Calu3 (cell line): ENCODE measurements at regions not wholly inside any gene's neighbourhood (a gene's known extent, or its start where the extent isn't known, plus 50 kb on each side); places are given as distances from the start of the nearest gene placed in this dataset.

ENCODE experiments used
- BruUV-seq: library from RNA; stranded (reverse); fragments of 400-500 nt; replicated peaks from 2 replicates; lab custom pipeline; 2021; lab: Mats Ljungman, UMichigan
- CTCF ChIA-PET: fragments of 300-600 bp; sonication (Branson Sonifier 250); formaldehyde crosslinking; loops from one replicate; lab custom pipeline; 2022; ENCODE audit warnings: antibody characterized with exemption; lab: Charles Lee
- DNase-seq: peaks from one replicate; pipeline ENCODE4 v3.0.0; 2022
- H3K27ac Mint-ChIP-seq: one replicate; pipeline ENCODE4 v1.8.0; 2022; ENCODE audit warnings: mixed read lengths; ENCODE audit not compliant: unreplicated experiment
- H3K27me3 Mint-ChIP-seq: one replicate; pipeline ENCODE4 v1.8.0; 2022; ENCODE audit warnings: mixed read lengths; ENCODE audit not compliant: unreplicated experiment
- H3K36me3 Mint-ChIP-seq: one replicate; pipeline ENCODE4 v1.8.0; 2022; ENCODE audit warnings: mild to moderate bottlenecking, moderate library complexity, mixed read lengths; ENCODE audit not compliant: insufficient read depth, unreplicated experiment
- H3K4me1 Mint-ChIP-seq: one replicate; pipeline ENCODE4 v1.8.0; 2022; ENCODE audit warnings: mild to moderate bottlenecking, low read depth, mixed read lengths; ENCODE audit not compliant: unreplicated experiment
- H3K4me3 Mint-ChIP-seq: one replicate; pipeline ENCODE4 v1.8.0; 2022; ENCODE audit warnings: mild to moderate bottlenecking, low read depth, moderate library complexity, mixed read lengths; ENCODE audit not compliant: unreplicated experiment
- H3K9me3 Mint-ChIP-seq: one replicate; pipeline ENCODE4 v1.8.0; 2022; ENCODE audit warnings: low read depth, mixed read lengths; ENCODE audit not compliant: unreplicated experiment
- intact Hi-C: fragments of 100-400 bp; cut with micrococcal nuclease; formaldehyde crosslinking; loops from one replicate; pipeline ENCODE4 v1.10.0; 2022; ENCODE audit not compliant: unreplicated experiment
- TF ChIP-seq, protein P1 (sequence below): fragments of 200-600 bp; IDR thresholded peaks from one replicate; pipeline ENCODE4 v1.8.0; 2022; ENCODE audit warnings: antibody characterized with exemption; ENCODE audit not compliant: unreplicated experiment

GRCh38 chr16:73232555-73233328 is 184.8 kb upstream of the ZFHX3 start:
- H3K4me1 Mint-ChIP-seq, result peaks cover 22% of the 10 kb centered on the region
- H3K4me3 Mint-ChIP-seq, result peak overlapping the region; percentile 72
- DNase-seq, result peak; percentile 82
- TF ChIP-seq, protein P1, sequence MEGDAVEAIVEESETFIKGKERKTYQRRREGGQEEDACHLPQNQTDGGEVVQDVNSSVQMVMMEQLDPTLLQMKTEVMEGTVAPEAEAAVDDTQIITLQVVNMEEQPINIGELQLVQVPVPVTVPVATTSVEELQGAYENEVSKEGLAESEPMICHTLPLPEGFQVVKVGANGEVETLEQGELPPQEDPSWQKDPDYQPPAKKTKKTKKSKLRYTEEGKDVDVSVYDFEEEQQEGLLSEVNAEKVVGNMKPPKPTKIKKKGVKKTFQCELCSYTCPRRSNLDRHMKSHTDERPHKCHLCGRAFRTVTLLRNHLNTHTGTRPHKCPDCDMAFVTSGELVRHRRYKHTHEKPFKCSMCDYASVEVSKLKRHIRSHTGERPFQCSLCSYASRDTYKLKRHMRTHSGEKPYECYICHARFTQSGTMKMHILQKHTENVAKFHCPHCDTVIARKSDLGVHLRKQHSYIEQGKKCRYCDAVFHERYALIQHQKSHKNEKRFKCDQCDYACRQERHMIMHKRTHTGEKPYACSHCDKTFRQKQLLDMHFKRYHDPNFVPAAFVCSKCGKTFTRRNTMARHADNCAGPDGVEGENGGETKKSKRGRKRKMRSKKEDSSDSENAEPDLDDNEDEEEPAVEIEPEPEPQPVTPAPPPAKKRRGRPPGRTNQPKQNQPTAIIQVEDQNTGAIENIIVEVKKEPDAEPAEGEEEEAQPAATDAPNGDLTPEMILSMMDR, result no peak
- H3K27ac Mint-ChIP-seq, result peak overlapping the region; percentile 48
- H3K27me3 Mint-ChIP-seq, result peaks cover 31% of the 10 kb centered on the region
- intact Hi-C loops, result no loop called here
- BruUV-seq, result TSS peak; percentile 88
- peaks cover 18% of the 10 kb centered on the region for H3K36me3 Mint-ChIP-seq
- H3K9me3 Mint-ChIP-seq, result no peaks in the 10 kb centered on the region
- CTCF ChIA-PET, result interaction anchor here (0.5 to 1.2 kb wide), 9 partner anchors 10 to 860 kb away, joined by 3 to 5 read pairs (median 3); no protein-coding TSS in a partner anchor

DNA sequence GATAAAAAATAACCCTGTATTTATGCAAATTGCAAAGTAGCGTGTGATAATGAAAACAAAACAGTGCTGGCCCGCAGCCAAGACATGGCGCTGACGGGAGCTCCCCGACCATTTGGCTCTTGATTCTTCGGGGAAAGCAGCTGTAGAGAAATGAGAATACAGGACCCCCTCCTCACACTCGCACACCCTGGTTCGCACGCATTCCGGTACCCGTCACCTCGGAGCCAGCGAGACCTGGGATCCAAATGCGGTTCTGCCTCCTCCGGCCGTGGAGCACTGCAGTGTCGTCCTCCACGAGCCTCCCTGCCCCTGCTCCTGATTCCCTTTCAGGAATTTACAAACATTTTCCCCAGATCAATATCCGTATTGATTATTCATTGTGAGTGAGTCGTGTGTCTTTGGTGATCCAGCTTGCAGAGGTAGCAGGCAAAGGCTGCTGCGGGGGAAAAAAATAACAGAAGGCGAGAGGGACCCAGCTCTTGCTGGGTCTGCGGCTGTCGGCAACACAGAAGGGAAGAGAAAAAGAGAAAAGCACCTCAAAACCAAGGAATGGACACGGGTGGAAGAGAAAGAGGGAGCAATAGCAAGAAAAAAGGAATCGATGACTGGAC is 184.1 kb upstream of the ZFHX3 start:
- TSS peak; percentile 89 for BruUV-seq
- H3K9me3 Mint-ChIP-seq, result no peaks in the 10 kb centered on the region
- peaks cover 18% of the 10 kb centered on the region for H3K36me3 Mint-ChIP-seq
- peaks cover 24% of the 10 kb centered on the region for H3K27me3 Mint-ChIP-seq
- TF ChIP-seq, protein P1, result no peak
- DNase-seq, result peak; percentile 35
- peak overlapping the region; percentile 48 for H3K27ac Mint-ChIP-seq
- peak overlapping the region; percentile 72 for H3K4me3 Mint-ChIP-seq
- peaks cover 22% of the 10 kb centered on the region for H3K4me1 Mint-ChIP-seq
- intact Hi-C loops, result no loop called here
- CTCF ChIA-PET, result interaction anchor here (0.5 to 1.2 kb wide), 8 partner anchors 11 to 859 kb away, joined by 3 to 5 read pairs (median 3); no protein-coding TSS in a partner anchor

- DNase-seq, result no peak
- CTCF ChIA-PET, result interaction anchor here (0.6 to 1.2 kb wide), 2 partner anchors 11 to 721 kb away, joined by 3 to 4 read pairs; no protein-coding TSS in a partner anchor
- BruUV-seq, result no TSS peak
- no peaks in the 10 kb centered on the region for H3K9me3 Mint-ChIP-seq
- H3K4me1 Mint-ChIP-seq, result peaks cover 22% of the 10 kb centered on the region
- peaks cover 18% of the 10 kb centered on the region for H3K36me3 Mint-ChIP-seq
- peak overlapping the region; percentile 72 for H3K4me3 Mint-ChIP-seq
- TF ChIP-seq, protein P1, result no peak
- H3K27me3 Mint-ChIP-seq, result peaks cover 21% of the 10 kb centered on the region
- intact Hi-C loops, result no loop called here
- peak overlapping the region; percentile 48 for H3K27ac Mint-ChIP-seq
Observed at GRCh38 chr16:73231379-73231778, 183.5 kb upstream of the ZFHX3 start.

GRCh38 chr16:73230651-73231050 is 182.7 kb upstream of the ZFHX3 start:
- Mint-ChIP-seq H3K4me3 (no peak overlapping the region), H3K27me3 (peaks cover 21% of the 10 kb centered on the region), H3K4me1 (peaks cover 22% of the 10 kb centered on the region), H3K9me3 (no peaks in the 10 kb centered on the region), H3K36me3 (peaks cover 18% of the 10 kb centered on the region), H3K27ac (peak overlapping the region; percentile 48)
- TF ChIP-seq, protein P1, result no peak
- BruUV-seq, result no TSS peak
- no peak for DNase-seq
- CTCF ChIA-PET, result no interaction called here
- intact Hi-C loops, result no loop called here
